ENCODE measurements at regions not wholly inside any gene's neighbourhood (a gene's known extent, or its start where the extent isn't known, plus 50 kb on each side); places are given as distances from the start of the nearest gene placed in this dataset.

DNA sequence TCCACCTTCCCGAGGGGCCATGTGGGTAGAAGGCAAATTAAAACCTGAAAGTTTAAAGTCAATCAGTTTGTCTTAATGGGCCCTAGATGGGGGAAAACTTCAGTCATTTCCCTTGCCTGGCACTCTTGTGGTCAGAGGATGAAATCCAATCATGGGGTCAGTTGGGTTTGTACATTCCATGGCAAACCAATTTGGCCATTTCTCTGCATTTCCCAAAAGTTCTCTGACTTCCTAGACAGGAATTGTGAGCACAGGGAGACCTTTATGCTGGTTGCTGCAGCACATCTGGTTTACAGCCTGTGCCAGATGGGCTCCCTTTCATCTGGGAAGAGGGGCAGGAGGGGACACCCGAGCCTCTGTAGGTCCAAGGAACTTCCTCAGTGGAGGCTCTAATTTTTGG is 113.0 kb downstream of the CYP26A1 start:
- no peak for TF ChIP-seq POLR2A (IDR thresholded peaks at IDR 0.05; ENCODE audit: low read depth, low read length)
- no peak for TF ChIP-seq SMC3 (IDR thresholded peaks at IDR 0.05; ENCODE audit: low read depth, low read length)
- TF ChIP-seq, protein P1, sequence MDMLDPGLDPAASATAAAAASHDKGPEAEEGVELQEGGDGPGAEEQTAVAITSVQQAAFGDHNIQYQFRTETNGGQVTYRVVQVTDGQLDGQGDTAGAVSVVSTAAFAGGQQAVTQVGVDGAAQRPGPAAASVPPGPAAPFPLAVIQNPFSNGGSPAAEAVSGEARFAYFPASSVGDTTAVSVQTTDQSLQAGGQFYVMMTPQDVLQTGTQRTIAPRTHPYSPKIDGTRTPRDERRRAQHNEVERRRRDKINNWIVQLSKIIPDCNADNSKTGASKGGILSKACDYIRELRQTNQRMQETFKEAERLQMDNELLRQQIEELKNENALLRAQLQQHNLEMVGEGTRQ (IDR thresholded peaks at IDR 0.05; ENCODE audit: low read depth, low read length) = no peak
- no peak for TF ChIP-seq RAD21 (IDR thresholded peaks at IDR 0.05; ENCODE audit: low read length)
- TF ChIP-seq, protein P2, sequence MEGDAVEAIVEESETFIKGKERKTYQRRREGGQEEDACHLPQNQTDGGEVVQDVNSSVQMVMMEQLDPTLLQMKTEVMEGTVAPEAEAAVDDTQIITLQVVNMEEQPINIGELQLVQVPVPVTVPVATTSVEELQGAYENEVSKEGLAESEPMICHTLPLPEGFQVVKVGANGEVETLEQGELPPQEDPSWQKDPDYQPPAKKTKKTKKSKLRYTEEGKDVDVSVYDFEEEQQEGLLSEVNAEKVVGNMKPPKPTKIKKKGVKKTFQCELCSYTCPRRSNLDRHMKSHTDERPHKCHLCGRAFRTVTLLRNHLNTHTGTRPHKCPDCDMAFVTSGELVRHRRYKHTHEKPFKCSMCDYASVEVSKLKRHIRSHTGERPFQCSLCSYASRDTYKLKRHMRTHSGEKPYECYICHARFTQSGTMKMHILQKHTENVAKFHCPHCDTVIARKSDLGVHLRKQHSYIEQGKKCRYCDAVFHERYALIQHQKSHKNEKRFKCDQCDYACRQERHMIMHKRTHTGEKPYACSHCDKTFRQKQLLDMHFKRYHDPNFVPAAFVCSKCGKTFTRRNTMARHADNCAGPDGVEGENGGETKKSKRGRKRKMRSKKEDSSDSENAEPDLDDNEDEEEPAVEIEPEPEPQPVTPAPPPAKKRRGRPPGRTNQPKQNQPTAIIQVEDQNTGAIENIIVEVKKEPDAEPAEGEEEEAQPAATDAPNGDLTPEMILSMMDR (conservative IDR thresholded peaks at IDR 0.05; ENCODE audit: low read depth, low read length) = no peak

All from IMR-90 (cell line).